ENCODE measurements at regions not wholly inside any gene's neighbourhood (a gene's known extent, or its start where the extent isn't known, plus 50 kb on each side); places are given as distances from the start of the nearest gene placed in this dataset.

DNA sequence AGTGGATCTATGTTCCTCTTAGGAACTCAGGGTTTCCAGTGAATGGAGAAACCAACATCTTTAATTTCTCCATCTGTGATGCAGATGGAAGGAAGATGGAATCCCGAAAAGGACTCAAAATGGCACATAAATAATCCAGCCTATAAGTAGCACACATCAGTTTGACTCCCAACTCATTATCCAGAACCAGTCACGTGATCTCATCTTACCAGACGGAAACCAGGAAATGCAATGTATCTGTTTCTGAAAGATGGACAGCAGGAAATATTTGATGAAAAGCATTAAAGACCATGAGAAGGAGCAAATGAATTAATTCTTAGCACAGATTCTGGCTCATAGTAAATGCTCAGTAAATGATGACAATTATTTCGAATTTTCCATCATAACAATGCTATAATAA lies 443.1 kb upstream of the FMR1 start:
- Histone ChIP-seq H3K9me2 (ENCODE audit: low read depth, low read length) (no peaks in the 10 kb centered on the region), H3K27me3 (ENCODE audit: insufficient read depth, low read length) (no peaks in the 10 kb centered on the region)
- no peak for TF ChIP-seq EZH2 (IDR thresholded peaks at IDR 0.05; ENCODE audit: borderline replicate concordance, low read length)
- TF ChIP-seq, protein P1, sequence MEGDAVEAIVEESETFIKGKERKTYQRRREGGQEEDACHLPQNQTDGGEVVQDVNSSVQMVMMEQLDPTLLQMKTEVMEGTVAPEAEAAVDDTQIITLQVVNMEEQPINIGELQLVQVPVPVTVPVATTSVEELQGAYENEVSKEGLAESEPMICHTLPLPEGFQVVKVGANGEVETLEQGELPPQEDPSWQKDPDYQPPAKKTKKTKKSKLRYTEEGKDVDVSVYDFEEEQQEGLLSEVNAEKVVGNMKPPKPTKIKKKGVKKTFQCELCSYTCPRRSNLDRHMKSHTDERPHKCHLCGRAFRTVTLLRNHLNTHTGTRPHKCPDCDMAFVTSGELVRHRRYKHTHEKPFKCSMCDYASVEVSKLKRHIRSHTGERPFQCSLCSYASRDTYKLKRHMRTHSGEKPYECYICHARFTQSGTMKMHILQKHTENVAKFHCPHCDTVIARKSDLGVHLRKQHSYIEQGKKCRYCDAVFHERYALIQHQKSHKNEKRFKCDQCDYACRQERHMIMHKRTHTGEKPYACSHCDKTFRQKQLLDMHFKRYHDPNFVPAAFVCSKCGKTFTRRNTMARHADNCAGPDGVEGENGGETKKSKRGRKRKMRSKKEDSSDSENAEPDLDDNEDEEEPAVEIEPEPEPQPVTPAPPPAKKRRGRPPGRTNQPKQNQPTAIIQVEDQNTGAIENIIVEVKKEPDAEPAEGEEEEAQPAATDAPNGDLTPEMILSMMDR (IDR thresholded peaks at IDR 0.05; ENCODE audit: low read length) = no peak

DNA sequence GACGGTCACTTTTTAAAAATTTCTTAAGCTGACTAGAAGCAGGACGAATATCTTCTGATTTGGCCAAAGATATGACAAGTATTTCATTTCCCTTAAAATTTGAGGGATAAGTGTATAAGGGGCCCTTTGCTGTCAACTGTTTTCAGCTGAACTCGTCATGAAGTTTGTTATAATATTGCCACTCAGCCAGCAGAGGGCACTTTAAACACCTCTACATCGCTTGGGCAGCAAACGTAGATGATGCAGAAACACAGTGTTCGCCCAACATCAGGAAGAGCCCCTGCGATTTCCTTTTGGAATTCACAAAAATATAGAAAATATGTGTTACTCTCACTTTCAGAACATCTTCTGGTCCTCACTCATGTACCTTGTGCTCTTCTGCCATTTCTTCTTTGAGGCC lies 435.7 kb upstream of the FMR1 start:
- H4K20me1 ChIP-seq (ENCODE audit: insufficient read depth, low read length) = no peaks in the 10 kb centered on the region
- H3K9me2 ChIP-seq (ENCODE audit: low read depth, low read length) = no peaks in the 10 kb centered on the region
- no peaks in the 10 kb centered on the region for H3F3A ChIP-seq (ENCODE audit: insufficient read depth, low read length)
- no peak overlapping the region for H3K9ac ChIP-seq (ENCODE audit: low read length)
- no peaks in the 10 kb centered on the region for H3K4me1 ChIP-seq (ENCODE audit: insufficient read depth, low read length, severe bottlenecking)
- H3K4me2 ChIP-seq (ENCODE audit: low read length) = no peak overlapping the region
- H3K4me3 ChIP-seq (ENCODE audit: low read depth, low read length, poor library complexity, severe bottlenecking) = no peak overlapping the region
- H3K36me3 ChIP-seq (ENCODE audit: insufficient read depth, low read length) = no peaks in the 10 kb centered on the region
- no peaks in the 10 kb centered on the region for H3K9me3 ChIP-seq (ENCODE audit: low read length)
- no peaks in the 10 kb centered on the region for H3K79me2 ChIP-seq (ENCODE audit: insufficient read depth, low read length)
- H2AFZ ChIP-seq (ENCODE audit: low read length) = no peak overlapping the region
- no peak overlapping the region for H3K27ac ChIP-seq (ENCODE audit: low read depth, low read length, poor library complexity, severe bottlenecking)
- H3K27me3 ChIP-seq (ENCODE audit: insufficient read depth, low read length) = no peaks in the 10 kb centered on the region
- TF ChIP-seq, protein P1 (IDR thresholded peaks at IDR 0.05; ENCODE audit: low read length) = peak; percentile 41
- TF ChIP-seq EZH2 (IDR thresholded peaks at IDR 0.05; ENCODE audit: borderline replicate concordance, low read length) = no peak

More for the DNA sequence above, 443.1 kb upstream of the FMR1 start:
- no peak overlapping the region for H3K9ac ChIP-seq (ENCODE audit: low read length)
- H3K36me3 ChIP-seq (ENCODE audit: insufficient read depth, low read length) = no peaks in the 10 kb centered on the region
- no peak overlapping the region for H2AFZ ChIP-seq (ENCODE audit: low read length)
- no peaks in the 10 kb centered on the region for H3K79me2 ChIP-seq (ENCODE audit: insufficient read depth, low read length)
- H4K20me1 ChIP-seq (ENCODE audit: insufficient read depth, low read length) = no peaks in the 10 kb centered on the region
- no peak overlapping the region for H3K4me2 ChIP-seq (ENCODE audit: low read length)
- H3K9me3 ChIP-seq (ENCODE audit: low read length) = no peaks in the 10 kb centered on the region
- no peaks in the 10 kb centered on the region for H3F3A ChIP-seq (ENCODE audit: insufficient read depth, low read length)
- no peak overlapping the region for H3K4me3 ChIP-seq (ENCODE audit: low read depth, low read length, poor library complexity, severe bottlenecking)
- H3K4me1 ChIP-seq (ENCODE audit: insufficient read depth, low read length, severe bottlenecking) = no peaks in the 10 kb centered on the region
- H3K27ac ChIP-seq (ENCODE audit: low read depth, low read length, poor library complexity, severe bottlenecking) = no peak overlapping the region

DNA sequence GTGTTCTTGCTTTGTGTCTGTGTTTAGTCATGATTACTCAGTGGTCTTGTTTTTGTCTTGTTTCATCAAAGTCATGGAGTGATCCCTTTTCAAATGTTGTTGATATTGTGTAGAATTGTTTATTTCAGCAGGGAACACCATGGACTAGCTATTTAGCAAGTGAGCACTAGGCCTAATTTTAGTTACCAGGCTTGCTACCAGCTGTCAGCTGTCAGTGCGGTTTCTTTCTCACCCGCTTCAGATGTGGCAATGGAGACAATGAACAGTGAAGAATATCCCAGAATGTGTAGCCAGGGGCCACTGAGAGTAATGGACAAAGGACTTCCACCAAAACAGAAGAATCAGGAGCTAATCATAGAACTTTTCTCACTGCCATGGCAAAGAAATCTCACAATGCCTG lies 432.8 kb upstream of the FMR1 start:
- no peaks in the 10 kb centered on the region for H3K9me3 ChIP-seq (ENCODE audit: low read length)

More for the DNA sequence above, 432.8 kb upstream of the FMR1 start:
- Histone ChIP-seq H3K4me1 (ENCODE audit: insufficient read depth, low read length, severe bottlenecking) (no peaks in the 10 kb centered on the region), H3K4me3 (ENCODE audit: low read depth, low read length, poor library complexity, severe bottlenecking) (no peak overlapping the region), H3K9me2 (ENCODE audit: low read depth, low read length) (no peaks in the 10 kb centered on the region), H4K20me1 (ENCODE audit: insufficient read depth, low read length) (no peaks in the 10 kb centered on the region), H3F3A (ENCODE audit: insufficient read depth, low read length) (no peaks in the 10 kb centered on the region), H3K79me2 (ENCODE audit: insufficient read depth, low read length) (no peaks in the 10 kb centered on the region), H3K36me3 (ENCODE audit: insufficient read depth, low read length) (no peaks in the 10 kb centered on the region), H3K4me2 (ENCODE audit: low read length) (no peak overlapping the region), H3K27me3 (ENCODE audit: insufficient read depth, low read length) (no peaks in the 10 kb centered on the region), H2AFZ (ENCODE audit: low read length) (no peak overlapping the region), H3K9ac (ENCODE audit: low read length) (no peak overlapping the region), H3K27ac (ENCODE audit: low read depth, low read length, poor library complexity, severe bottlenecking) (no peak overlapping the region)
- TF ChIP-seq EZH2 (IDR thresholded peaks at IDR 0.05; ENCODE audit: borderline replicate concordance, low read length) = no peak
- TF ChIP-seq, protein P1 (IDR thresholded peaks at IDR 0.05; ENCODE audit: low read length) = no peak
